ENCODE measurements at regions not wholly inside any gene's neighbourhood (a gene's known extent, or its start where the extent isn't known, plus 50 kb on each side); places are given as distances from the start of the nearest gene placed in this dataset.

DNA sequence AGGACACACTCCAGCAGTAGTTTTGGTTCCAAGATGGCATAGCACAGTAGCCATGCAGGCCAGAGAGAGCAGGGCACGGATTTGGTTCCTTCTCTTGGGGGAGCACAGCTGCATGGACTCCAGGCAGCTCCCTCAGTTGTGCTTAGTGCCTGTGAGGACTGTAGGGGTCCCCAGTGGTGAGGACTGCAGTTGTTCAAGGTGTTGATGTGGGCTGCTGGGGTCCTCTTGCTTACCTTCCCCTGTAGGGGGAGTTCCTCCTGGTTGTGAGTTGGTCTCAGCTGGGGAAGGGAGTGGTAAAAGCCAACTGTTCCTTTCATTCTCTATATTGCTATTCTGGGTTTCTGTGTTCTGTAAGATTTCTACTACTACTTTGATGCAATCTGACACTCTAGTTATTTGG is 606.5 kb downstream of the MAGEB5 start:
- Histone ChIP-seq H3K4me1 (no peaks in the 10 kb centered on the region), H3K36me3 (no peaks in the 10 kb centered on the region), H3K4me3 (no peak overlapping the region), H3K27me3 (peaks cover 0 to 6% (median 0%) of the 10 kb centered on the region in 4 donors), H3K9me3 (no peaks in the 10 kb centered on the region), H3K27ac (no peak overlapping the region)
- no peak for DNase-seq
- no peak for FAIRE-seq
- TF ChIP-seq, protein P1, sequence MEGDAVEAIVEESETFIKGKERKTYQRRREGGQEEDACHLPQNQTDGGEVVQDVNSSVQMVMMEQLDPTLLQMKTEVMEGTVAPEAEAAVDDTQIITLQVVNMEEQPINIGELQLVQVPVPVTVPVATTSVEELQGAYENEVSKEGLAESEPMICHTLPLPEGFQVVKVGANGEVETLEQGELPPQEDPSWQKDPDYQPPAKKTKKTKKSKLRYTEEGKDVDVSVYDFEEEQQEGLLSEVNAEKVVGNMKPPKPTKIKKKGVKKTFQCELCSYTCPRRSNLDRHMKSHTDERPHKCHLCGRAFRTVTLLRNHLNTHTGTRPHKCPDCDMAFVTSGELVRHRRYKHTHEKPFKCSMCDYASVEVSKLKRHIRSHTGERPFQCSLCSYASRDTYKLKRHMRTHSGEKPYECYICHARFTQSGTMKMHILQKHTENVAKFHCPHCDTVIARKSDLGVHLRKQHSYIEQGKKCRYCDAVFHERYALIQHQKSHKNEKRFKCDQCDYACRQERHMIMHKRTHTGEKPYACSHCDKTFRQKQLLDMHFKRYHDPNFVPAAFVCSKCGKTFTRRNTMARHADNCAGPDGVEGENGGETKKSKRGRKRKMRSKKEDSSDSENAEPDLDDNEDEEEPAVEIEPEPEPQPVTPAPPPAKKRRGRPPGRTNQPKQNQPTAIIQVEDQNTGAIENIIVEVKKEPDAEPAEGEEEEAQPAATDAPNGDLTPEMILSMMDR (IDR thresholded peaks at IDR 0.05) = no peak
- ATAC-seq = no peak
- intact Hi-C loops (cut with DNase I) = no loop called here
- WGBS, 2 donors = 11 to 25% methylated on average over 1 of the region's 1 CpG

DNA sequence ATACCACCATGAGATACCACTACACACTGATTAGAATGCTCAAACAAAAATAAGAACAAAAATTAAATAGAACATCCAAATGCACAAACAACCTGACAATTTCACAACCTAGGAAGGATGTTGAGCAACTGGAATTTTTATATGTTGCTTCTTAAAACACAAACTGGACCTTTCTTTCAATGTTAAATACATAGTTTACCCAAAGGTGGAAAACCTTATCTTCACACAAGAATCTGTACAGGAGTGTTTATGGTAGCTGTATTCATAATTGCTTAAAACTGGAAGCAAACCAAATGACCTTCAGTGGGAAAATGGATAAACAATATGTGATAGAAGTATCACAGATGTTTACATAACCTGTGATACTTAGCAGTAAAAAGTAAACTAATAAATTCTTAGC is 573.8 kb downstream of the MAGEB5 start:
- H3K27me3 ChIP-seq = peaks cover 0 to 3% (median 0%) of the 10 kb centered on the region in 4 donors
- no peak for FAIRE-seq
- H3K4me3 ChIP-seq = no peak overlapping the region
- H3K4me1 ChIP-seq = no peaks in the 10 kb centered on the region
- ATAC-seq = no peak
- H3K27ac ChIP-seq = no peak overlapping the region
- intact Hi-C loops (cut with DNase I) = no loop called here
- no peaks in the 10 kb centered on the region for H3K36me3 ChIP-seq
- DNase-seq = no peak
- TF ChIP-seq, protein P1 (IDR thresholded peaks at IDR 0.05) = no peak
- no peaks in the 10 kb centered on the region for H3K9me3 ChIP-seq

DNA sequence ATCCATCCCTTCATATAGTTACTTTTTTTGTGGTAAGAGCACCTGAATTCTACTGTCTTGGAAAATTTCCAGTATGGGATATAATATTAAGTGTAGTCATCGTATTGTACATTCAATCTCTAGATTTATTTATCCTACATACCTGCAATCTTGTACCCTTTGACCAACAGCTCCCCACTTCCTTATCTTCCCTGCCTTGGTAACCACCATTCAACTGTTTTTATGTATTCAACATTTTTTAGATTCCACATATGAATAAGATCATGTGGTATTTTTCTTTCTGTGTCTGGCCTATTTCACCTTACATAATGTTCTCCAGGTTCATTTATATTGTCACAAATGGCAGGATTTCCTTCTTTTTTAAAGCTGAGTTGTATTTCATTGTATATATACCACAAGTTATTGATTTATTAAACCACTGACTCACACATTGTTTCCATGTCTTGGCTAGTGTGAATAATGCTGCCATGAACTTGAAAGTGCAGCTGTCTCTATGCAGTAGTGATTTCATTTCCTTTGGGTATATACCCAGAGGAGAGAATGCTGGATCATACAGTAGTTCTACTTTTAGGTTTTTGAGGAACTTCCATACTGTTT is 572.5 kb downstream of the MAGEB5 start:
- 60 to 94% methylated on average over 1 of the region's 1 CpG for WGBS, 2 donors
- DNase-seq = no peak

DNA sequence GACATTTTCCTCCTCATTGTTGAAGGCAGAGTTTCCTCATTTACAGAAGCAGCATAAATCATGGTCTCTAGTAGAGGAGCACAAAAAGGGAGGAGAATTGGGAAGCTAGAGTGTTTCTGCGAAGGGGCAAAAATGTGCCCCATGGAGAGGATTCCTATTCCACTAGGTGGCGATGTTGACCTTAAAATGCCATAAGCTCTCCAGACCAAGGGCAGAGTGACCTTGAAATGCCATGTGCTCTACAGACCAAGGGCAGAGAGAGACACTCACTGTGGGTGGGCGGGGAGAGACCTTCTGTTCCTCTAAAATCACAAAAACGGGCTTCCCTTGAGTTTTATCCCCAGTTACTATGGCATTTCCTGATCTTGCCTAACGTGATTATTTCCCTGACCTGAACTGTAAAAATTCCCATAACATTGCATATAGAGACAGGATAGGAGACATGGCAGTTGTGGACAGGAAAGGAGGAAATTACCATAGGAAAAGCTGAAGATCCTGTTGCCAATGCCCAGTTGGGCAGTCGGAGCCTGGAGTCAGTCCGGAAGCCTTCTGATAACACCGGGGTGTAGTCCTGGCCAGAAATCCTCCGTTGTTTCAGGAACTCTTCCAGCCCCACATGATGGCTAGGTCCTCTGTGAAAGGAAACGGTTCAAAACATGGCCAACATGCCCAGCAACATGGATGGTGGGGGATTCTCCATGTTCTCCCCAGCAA is 567.7 kb downstream of the MAGEB5 start:
- peak; percentile 58 to 74 (median 66) for ATAC-seq
- DNase-seq = peak in 3 of 6 donors; percentile 7 to 27 (median 22)

More for the DNA sequence above, 572.5 kb downstream of the MAGEB5 start:
- Histone ChIP-seq H3K9me3 (no peaks in the 10 kb centered on the region), H3K4me1 (no peaks in the 10 kb centered on the region), H3K27me3 (no peaks in the 10 kb centered on the region), H3K4me3 (no peak overlapping the region), H3K27ac (no peak overlapping the region), H3K36me3 (no peaks in the 10 kb centered on the region)
- intact Hi-C loops (cut with DNase I) = no loop called here
- TF ChIP-seq, protein P1 (IDR thresholded peaks at IDR 0.05) = no peak
- no peak for ATAC-seq
- no peak for FAIRE-seq

More for the DNA sequence above, 567.7 kb downstream of the MAGEB5 start:
- H3K4me1 ChIP-seq = no peaks in the 10 kb centered on the region
- TF ChIP-seq, protein P1 (IDR thresholded peaks at IDR 0.05) = peak in 3 of 4 donors; percentile 24 to 38 (median 34)
- WGBS, 2 donors = 50 to 54% methylated on average over 10 of the region's 10 CpGs
- H3K27me3 ChIP-seq = peaks cover 0 to 9% (median 0%) of the 10 kb centered on the region in 4 donors
- H3K9me3 ChIP-seq = no peaks in the 10 kb centered on the region
- no peak overlapping the region for H3K27ac ChIP-seq
- intact Hi-C loops (cut with DNase I) = no loop called here
- FAIRE-seq = no peak
- H3K4me3 ChIP-seq = no peak overlapping the region
- H3K36me3 ChIP-seq = no peaks in the 10 kb centered on the region
